ENCODE measurements at regions not wholly inside any gene's neighbourhood (a gene's known extent, or its start where the extent isn't known, plus 50 kb on each side); places are given as distances from the start of the nearest gene placed in this dataset.

GRCh38 chr14:89531661-89532335 is 114.8 kb upstream of the FOXN3 start:
- Histone ChIP-seq H3K4me3 (ENCODE audit: extremely low read depth, insufficient read depth, low read length, poor library complexity, severe bottlenecking) (no peak overlapping the region), H3K27ac (ENCODE audit: low read depth, low read length, severe bottlenecking) (no peak overlapping the region), H3K36me3 (ENCODE audit: control insufficient read depth, insufficient read depth, low read length) (no peaks in the 10 kb centered on the region), H3K4me1 (ENCODE audit: control insufficient read depth, insufficient read depth, low read length, poor library complexity, severe bottlenecking) (no peaks in the 10 kb centered on the region), H3K9me3 (ENCODE audit: control insufficient read depth, low read length) (no peaks in the 10 kb centered on the region)
- 94% methylated on average over 7 to 8 of the region's 9 CpGs for WGBS, 2 experiments (ENCODE audit: insufficient coverage in 2 of 2)

GRCh38 chr14:89524990-89525667 is 108.1 kb upstream of the FOXN3 start:
- Histone ChIP-seq H3K4me3 (ENCODE audit: extremely low read depth, insufficient read depth, low read length, poor library complexity, severe bottlenecking) (no peak overlapping the region), H3K4me1 (ENCODE audit: control insufficient read depth, insufficient read depth, low read length, poor library complexity, severe bottlenecking) (no peaks in the 10 kb centered on the region), H3K36me3 (ENCODE audit: control insufficient read depth, insufficient read depth, low read length) (no peaks in the 10 kb centered on the region), H3K27ac (ENCODE audit: low read depth, low read length, severe bottlenecking) (no peak overlapping the region), H3K9me3 (ENCODE audit: control insufficient read depth, low read length) (peaks cover 7% of the 10 kb centered on the region)
- 43 to 100% methylated on average over 1 to 2 of the region's 4 CpGs for WGBS, 2 experiments (ENCODE audit: insufficient coverage in 2 of 2)

GRCh38 chr14:89524412-89524811 is 107.4 kb upstream of the FOXN3 start:
- Histone ChIP-seq H3K4me3 (ENCODE audit: extremely low read depth, insufficient read depth, low read length, poor library complexity, severe bottlenecking) (no peak overlapping the region), H3K9me3 (ENCODE audit: control insufficient read depth, low read length) (peaks cover 7% of the 10 kb centered on the region), H3K27ac (ENCODE audit: low read depth, low read length, severe bottlenecking) (no peak overlapping the region), H3K36me3 (ENCODE audit: control insufficient read depth, insufficient read depth, low read length) (no peaks in the 10 kb centered on the region), H3K4me1 (ENCODE audit: control insufficient read depth, insufficient read depth, low read length, poor library complexity, severe bottlenecking) (no peaks in the 10 kb centered on the region)

- Histone ChIP-seq H3K9me3 (ENCODE audit: control insufficient read depth, low read length) (peaks cover 7% of the 10 kb centered on the region), H3K4me1 (ENCODE audit: control insufficient read depth, insufficient read depth, low read length, poor library complexity, severe bottlenecking) (no peaks in the 10 kb centered on the region), H3K27ac (ENCODE audit: low read depth, low read length, severe bottlenecking) (no peak overlapping the region), H3K36me3 (ENCODE audit: control insufficient read depth, insufficient read depth, low read length) (no peaks in the 10 kb centered on the region), H3K4me3 (ENCODE audit: extremely low read depth, insufficient read depth, low read length, poor library complexity, severe bottlenecking) (no peak overlapping the region)
Observed at GRCh38 chr14:89521988-89522387, 105.0 kb upstream of the FOXN3 start.

- no peaks in the 10 kb centered on the region for H3K4me1 ChIP-seq (ENCODE audit: control insufficient read depth, insufficient read depth, low read length, poor library complexity, severe bottlenecking)
- no peak overlapping the region for H3K27ac ChIP-seq (ENCODE audit: low read depth, low read length, severe bottlenecking)
- peaks cover 7% of the 10 kb centered on the region for H3K9me3 ChIP-seq (ENCODE audit: control insufficient read depth, low read length)
- no peak overlapping the region for H3K4me3 ChIP-seq (ENCODE audit: extremely low read depth, insufficient read depth, low read length, poor library complexity, severe bottlenecking)
- whole genome bisulfite sequencing, 2 experiments (ENCODE audit: insufficient coverage in 2 of 2), result 88 to 97% methylated on average over 7 to 8 of the region's 10 CpGs
- H3K36me3 ChIP-seq (ENCODE audit: control insufficient read depth, insufficient read depth, low read length), result no peaks in the 10 kb centered on the region
Observed at GRCh38 chr14:89519040-89519439, 102.0 kb upstream of the FOXN3 start.

- WGBS, 2 experiments (ENCODE audit: insufficient coverage in 2 of 2), result 80 to 100% methylated on average over 1 to 2 of the region's 5 CpGs
- Histone ChIP-seq H3K27ac (ENCODE audit: low read depth, low read length, severe bottlenecking) (no peak overlapping the region), H3K36me3 (ENCODE audit: control insufficient read depth, insufficient read depth, low read length) (peaks cover 10% of the 10 kb centered on the region), H3K4me1 (ENCODE audit: control insufficient read depth, insufficient read depth, low read length, poor library complexity, severe bottlenecking) (no peaks in the 10 kb centered on the region), H3K9me3 (ENCODE audit: control insufficient read depth, low read length) (no peaks in the 10 kb centered on the region), H3K4me3 (ENCODE audit: extremely low read depth, insufficient read depth, low read length, poor library complexity, severe bottlenecking) (no peak overlapping the region)
Observed at GRCh38 chr14:89516173-89516572, 99.1 kb upstream of the FOXN3 start.

GRCh38 chr14:89514601-89515000 is 97.6 kb upstream of the FOXN3 start:
- Histone ChIP-seq H3K9me3 (ENCODE audit: control insufficient read depth, low read length) (no peaks in the 10 kb centered on the region), H3K27ac (ENCODE audit: low read depth, low read length, severe bottlenecking) (no peak overlapping the region), H3K4me1 (ENCODE audit: control insufficient read depth, insufficient read depth, low read length, poor library complexity, severe bottlenecking) (peaks cover 5% of the 10 kb centered on the region), H3K36me3 (ENCODE audit: control insufficient read depth, insufficient read depth, low read length) (peaks cover 10% of the 10 kb centered on the region), H3K4me3 (ENCODE audit: extremely low read depth, insufficient read depth, low read length, poor library complexity, severe bottlenecking) (no peak overlapping the region)
- WGBS, 2 experiments (ENCODE audit: insufficient coverage in 2 of 2), result 94 to 96% methylated on average over 10 to 11 of the region's 11 CpGs

- no peak overlapping the region for H3K27ac ChIP-seq (ENCODE audit: low read depth, low read length, severe bottlenecking)
- H3K4me1 ChIP-seq (ENCODE audit: control insufficient read depth, insufficient read depth, low read length, poor library complexity, severe bottlenecking), result peaks cover 26% of the 10 kb centered on the region
- no peak overlapping the region for H3K4me3 ChIP-seq (ENCODE audit: extremely low read depth, insufficient read depth, low read length, poor library complexity, severe bottlenecking)
- peaks cover 10% of the 10 kb centered on the region for H3K36me3 ChIP-seq (ENCODE audit: control insufficient read depth, insufficient read depth, low read length)
- WGBS, 2 experiments (ENCODE audit: insufficient coverage in 2 of 2), result 93 to 95% methylated on average over 2 of the region's 3 CpGs
- no peaks in the 10 kb centered on the region for H3K9me3 ChIP-seq (ENCODE audit: control insufficient read depth, low read length)
Observed at GRCh38 chr14:89509891-89510290, 92.9 kb upstream of the FOXN3 start.

GRCh38 chr14:89508863-89509262 is 91.8 kb upstream of the FOXN3 start:
- 97 to 100% methylated on average over 2 to 3 of the region's 3 CpGs for WGBS, 2 experiments (ENCODE audit: insufficient coverage in 2 of 2)
- H3K4me3 ChIP-seq (ENCODE audit: extremely low read depth, insufficient read depth, low read length, poor library complexity, severe bottlenecking), result no peak overlapping the region

GRCh38 chr14:89507926-89508460 is 91.0 kb upstream of the FOXN3 start:
- no peak overlapping the region for H3K4me3 ChIP-seq (ENCODE audit: extremely low read depth, insufficient read depth, low read length, poor library complexity, severe bottlenecking)
- WGBS, 2 experiments (ENCODE audit: insufficient coverage in 2 of 2), result 100% methylated on average over 3 of the region's 7 CpGs
- H3K4me1 ChIP-seq (ENCODE audit: control insufficient read depth, insufficient read depth, low read length, poor library complexity, severe bottlenecking), result peaks cover 26% of the 10 kb centered on the region
- H3K27ac ChIP-seq (ENCODE audit: low read depth, low read length, severe bottlenecking), result no peak overlapping the region
- H3K36me3 ChIP-seq (ENCODE audit: control insufficient read depth, insufficient read depth, low read length), result peaks cover 10% of the 10 kb centered on the region
- H3K9me3 ChIP-seq (ENCODE audit: control insufficient read depth, low read length), result no peaks in the 10 kb centered on the region

More at GRCh38 chr14:89508863-89509262, 91.8 kb upstream of the FOXN3 start:
- H3K36me3 ChIP-seq (ENCODE audit: control insufficient read depth, insufficient read depth, low read length), result peaks cover 10% of the 10 kb centered on the region
- H3K27ac ChIP-seq (ENCODE audit: low read depth, low read length, severe bottlenecking), result no peak overlapping the region
- no peaks in the 10 kb centered on the region for H3K9me3 ChIP-seq (ENCODE audit: control insufficient read depth, low read length)
- H3K4me1 ChIP-seq (ENCODE audit: control insufficient read depth, insufficient read depth, low read length, poor library complexity, severe bottlenecking), result peaks cover 26% of the 10 kb centered on the region

GRCh38 chr14:89507521-89507920 is 90.5 kb upstream of the FOXN3 start:
- H3K9me3 ChIP-seq (ENCODE audit: control insufficient read depth, low read length), result no peaks in the 10 kb centered on the region
- no peak overlapping the region for H3K27ac ChIP-seq (ENCODE audit: low read depth, low read length, severe bottlenecking)
- H3K4me3 ChIP-seq (ENCODE audit: extremely low read depth, insufficient read depth, low read length, poor library complexity, severe bottlenecking), result no peak overlapping the region
- 86% methylated on average over 1 of the region's 1 CpG; no CpG with 5 or more reads in 1 of the 2 experiments for WGBS, 2 experiments (ENCODE audit: insufficient coverage in 2 of 2)
- H3K4me1 ChIP-seq (ENCODE audit: control insufficient read depth, insufficient read depth, low read length, poor library complexity, severe bottlenecking), result peaks cover 26% of the 10 kb centered on the region
- H3K36me3 ChIP-seq (ENCODE audit: control insufficient read depth, insufficient read depth, low read length), result peaks cover 10% of the 10 kb centered on the region

Measured in mesodermal cell (in vitro differentiated cells).